HG03354 (cell line): ENCODE measurements at regions not wholly inside any gene's neighbourhood (a gene's known extent, or its start where the extent isn't known, plus 50 kb on each side); places are given as distances from the start of the nearest gene placed in this dataset.

Source experiments
- ATAC-seq: cut with Tn5 transposase; IDR thresholded peaks from one replicate; pipeline ENCODE4 v1.9.1; 2021; ENCODE audit warnings: mild to moderate bottlenecking; ENCODE audit not compliant: unreplicated experiment, poor library complexity, severe bottlenecking

DNA sequence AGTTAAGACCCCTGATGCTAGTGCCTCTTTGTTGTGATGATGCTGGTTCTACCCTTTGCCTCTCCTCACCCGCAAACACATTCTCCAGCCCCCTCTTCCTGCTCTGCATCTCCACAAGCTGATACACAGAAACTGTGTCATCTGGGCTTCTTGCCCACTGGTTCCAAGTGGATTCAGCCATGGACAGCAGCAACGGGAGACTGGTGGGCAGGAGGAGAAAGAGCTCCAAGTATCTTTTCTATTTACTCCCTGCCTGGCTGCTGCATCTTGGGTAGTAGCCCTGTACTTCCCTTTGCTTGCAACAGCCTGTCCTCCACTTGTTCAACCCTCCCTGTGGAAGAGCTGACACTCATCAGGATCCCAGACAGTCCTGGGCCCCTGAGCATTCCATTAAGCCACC is 655.1 kb upstream of the RAB6C start:
- ATAC-seq: no peak

DNA sequence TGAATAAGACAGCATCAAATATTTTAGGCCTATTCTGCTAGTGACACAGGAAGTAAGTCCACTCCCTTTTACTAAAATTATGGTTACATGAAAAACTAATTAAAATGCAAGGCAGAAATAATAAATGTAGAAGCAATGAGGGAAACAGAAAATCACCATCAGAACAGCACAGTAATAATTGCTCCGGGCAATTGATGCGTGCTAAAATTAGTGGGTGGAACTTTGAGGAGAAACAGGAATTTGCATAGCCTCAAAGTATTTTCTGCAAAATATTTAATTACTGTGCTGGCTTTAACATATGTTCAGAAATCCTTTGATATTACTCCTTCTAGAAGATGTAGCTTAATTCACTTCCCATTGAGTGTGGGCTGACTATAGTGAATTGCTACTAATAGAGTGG is 654.3 kb upstream of the RAB6C start:
- no peak for ATAC-seq

DNA sequence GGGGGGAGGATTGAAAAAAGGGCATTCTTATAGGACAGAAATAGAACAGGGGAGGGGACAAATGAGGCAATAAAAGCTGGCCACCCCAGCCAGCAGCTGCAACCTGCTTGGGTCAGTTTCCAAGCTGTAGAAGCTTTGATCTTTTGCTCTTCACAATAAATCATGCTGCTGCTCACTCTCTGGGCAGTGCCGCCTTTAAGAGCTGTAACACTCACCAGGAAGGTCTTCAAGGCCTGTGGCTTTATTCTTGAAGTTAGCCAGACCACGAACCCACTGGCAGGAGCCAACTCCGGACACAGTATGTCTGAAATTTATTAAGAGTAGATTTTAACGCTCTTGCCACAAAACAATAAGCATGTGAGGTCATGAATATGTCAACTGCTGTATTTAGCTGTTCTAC is 649.9 kb upstream of the RAB6C start:
- no peak for ATAC-seq

DNA sequence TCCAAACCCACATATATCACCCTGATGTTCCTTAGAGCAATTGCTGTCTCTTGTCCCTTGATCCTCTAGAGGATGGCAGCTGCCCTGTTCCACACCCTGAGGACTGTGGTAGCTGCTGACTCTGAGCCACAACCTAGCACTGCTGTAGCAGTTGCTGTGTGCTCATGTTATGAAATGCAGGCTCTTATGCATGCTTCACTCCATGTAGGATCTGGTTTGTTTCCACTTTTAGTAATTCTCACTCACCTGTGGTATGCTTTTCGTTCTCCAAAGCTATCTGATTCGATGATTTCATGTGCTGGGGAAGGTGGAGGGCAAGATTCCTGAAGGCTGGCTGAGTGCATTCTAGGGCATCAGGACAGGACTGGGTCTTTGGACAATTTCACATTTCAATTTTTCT is 649.0 kb upstream of the RAB6C start:
- no peak for ATAC-seq

DNA sequence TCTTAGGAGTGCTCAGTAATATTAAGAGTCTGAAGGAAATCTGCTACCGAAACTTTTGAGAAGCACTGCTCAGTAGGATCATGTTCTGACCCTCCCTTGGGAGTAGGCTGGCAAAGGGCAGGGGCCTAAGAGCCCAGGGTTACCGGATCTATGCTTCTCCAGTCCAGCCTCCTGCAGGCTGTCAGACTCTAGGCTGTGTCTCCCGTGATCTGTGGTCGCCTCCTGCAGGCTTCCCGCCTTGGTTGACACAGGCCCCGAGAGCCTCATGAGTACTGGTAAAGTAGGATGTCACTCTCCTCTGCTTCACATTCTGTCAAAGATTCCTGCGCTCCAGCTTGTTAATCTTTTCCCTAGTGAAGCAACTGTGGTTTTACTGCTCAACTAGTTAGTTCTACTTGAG is 647.8 kb upstream of the RAB6C start:
- no peak for ATAC-seq

DNA sequence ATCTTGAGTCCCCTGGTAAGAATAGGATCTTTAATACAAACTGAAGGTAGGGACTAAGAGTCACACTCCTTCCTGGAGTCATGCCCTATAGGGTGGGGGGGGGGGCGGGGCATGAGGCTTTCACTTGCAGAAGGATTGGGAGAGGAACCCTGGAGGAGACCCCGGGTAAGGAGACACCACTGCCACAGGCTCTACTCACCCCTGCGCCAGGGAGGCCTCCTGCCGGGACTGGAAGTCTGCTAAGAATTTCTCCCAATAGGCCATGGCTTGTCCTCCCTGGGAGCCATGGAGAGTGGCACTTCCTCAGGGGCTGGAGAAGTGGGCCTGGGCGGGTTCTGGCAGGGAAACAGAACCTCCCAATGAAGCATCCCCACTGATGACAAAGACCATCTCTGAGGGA is 645.3 kb upstream of the RAB6C start:
- no peak for ATAC-seq

DNA sequence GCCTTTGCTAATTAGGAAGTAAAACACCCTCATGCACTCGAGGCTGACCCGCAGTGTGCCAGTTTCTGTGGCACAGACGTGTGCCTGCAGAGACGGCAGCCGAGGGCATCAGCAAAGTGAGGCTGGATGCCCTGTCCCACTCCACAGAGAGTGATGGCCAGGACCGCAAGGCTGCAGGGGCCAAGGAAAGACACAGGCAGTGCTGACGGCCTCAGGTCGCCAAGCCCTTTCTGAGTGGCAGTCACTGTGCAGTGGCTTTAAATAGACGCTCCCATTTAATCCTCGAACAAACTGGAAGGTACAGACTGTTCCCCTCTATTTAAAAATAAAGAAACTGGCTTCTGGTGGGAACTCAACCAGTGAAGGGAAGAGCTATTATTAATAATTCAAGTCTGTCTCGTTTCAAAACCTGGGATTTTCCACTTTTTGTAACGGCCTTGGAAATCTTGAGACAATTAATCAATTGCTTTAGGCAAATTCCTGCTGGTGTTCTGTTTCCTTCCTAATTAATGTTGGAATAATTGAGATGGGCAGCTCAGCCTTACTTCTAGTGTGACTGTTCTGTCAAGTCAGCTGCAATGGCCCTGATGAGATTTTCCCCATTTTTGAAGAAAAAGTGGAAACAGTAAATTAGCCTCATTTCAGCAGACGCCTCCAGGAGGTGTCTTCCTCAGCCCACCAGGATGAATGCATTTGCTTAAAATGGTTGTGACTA is 644.6 kb upstream of the RAB6C start:
- no peak for ATAC-seq

DNA sequence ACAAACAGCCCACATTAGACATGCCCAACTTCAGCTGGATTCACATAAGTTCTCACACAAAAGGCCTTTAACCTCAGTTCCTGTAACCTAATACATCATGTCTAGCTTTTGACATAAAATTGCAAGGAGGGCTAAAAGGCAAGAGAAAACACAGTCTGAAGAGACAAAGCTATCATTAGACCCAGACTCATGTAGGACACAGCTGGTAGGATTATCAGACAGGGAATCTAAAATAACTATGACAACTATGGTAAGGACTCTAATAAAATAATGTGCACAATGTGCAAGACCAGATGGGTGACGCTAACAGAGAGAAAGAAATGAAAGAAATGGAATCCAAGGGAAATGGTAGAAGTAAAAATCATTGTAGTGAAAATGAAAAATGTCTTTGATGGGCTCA is 643.2 kb upstream of the RAB6C start:
- ATAC-seq: no peak

DNA sequence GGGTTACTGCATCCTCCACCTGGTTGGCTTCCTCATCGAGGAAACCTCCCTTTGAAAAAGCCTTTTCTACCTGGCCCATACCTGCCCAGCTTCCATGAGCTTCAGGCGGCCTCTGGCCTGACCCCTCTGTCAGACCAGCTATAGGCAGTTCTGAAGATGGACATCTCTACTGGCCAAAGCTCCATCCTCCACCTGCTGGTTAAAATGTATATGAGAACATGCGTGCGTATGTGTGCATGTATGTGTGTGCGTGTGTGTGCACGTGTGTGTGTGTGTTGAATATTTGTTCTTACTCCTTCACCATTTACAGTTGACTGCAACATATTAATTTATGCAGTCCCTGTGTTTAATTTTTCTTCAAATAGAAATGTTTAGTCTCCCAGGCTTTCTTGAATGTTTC is 642.4 kb upstream of the RAB6C start:
- no peak for ATAC-seq

DNA sequence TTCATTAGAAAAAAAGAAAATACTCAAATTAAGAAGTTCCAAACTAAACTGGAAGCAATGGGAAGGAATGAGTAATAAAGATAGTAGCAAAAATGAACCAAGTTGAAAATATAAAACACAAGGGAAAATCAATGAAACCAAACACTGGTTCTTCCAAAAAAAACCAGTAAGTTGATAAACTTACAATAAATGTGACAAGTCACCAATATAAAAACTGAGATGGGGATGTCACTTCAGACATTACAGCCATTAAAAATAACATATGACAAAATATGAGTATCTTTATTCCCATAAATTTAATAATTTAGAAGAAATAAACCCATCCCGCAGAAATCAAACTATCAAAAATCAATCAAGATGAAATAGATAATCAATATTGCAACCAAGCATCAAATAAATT is 633.9 kb upstream of the RAB6C start:
- ATAC-seq: no peak

DNA sequence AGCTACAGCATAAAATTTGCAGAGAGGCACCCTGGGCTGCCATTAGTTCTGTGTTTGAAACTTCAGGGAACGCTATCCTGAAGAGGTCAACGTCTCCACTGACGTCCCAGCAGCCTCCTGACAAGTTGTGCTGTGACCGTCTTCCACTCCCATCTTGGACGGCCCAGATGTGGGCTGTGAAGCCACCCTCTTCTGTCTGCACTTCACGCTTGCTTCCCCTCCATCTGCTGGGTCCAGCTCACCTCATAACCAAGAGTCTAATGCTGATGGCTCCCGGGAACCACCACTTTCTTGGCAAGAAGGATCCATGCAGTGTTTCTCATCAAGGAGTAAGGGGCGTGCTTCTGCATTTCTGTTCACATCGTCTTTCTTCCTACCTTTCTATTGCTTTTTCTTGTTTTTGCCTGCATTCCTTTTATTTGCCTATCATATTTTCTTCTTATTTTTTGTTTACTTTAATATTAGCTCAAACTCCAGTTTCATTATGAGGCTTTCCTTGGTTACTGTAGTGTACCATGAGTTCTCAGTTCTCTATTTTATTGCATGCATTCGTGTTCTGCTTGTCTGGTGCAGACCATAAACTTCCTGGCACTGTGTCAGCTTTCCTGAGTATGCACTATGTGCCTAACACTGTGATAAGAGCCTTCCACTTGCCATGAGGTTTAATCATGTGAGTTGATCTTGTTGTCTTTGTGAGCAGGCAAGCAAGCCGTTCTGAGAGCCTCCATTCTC is 631.8 kb upstream of the RAB6C start:
- ATAC-seq: peak; percentile 99

DNA sequence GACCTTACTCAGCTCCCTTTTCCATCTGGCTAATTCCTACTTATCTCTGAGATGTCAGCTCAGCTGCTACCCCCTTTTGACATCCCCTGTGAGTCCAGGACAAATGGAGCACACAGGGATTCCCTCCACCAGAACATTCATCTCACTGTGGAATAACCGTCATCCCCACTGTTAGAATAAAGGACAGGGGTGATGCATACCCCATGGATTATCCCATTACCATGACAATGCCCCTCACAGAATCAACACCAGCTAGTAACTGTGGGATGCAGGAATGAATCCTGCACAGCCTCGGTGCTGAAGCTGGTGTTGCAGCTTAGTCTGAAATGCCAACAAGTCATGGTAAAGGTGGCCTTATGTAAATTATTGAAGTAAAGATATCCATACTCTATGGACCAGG is 624.8 kb upstream of the RAB6C start:
- no peak for ATAC-seq

DNA sequence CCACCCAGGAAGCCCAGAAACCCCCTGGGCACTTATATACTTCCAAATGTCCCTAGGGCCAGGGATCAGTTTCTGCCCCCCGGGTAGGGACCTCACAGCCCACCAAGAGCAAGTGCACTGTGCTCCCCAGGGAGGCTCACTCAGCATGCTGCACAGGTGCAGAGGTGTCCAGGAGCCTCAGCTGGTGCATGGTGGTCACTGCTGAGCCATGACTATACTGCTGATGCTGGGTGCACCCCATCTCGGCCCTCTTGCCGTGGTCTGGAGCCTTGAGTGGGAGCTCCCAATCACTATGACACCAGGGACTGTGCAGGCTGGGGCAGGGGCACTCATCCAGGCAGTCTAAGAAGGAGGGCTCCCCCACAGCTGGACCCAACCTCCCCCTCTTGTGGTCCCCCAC is 617.8 kb upstream of the RAB6C start:
- ATAC-seq: no peak

DNA sequence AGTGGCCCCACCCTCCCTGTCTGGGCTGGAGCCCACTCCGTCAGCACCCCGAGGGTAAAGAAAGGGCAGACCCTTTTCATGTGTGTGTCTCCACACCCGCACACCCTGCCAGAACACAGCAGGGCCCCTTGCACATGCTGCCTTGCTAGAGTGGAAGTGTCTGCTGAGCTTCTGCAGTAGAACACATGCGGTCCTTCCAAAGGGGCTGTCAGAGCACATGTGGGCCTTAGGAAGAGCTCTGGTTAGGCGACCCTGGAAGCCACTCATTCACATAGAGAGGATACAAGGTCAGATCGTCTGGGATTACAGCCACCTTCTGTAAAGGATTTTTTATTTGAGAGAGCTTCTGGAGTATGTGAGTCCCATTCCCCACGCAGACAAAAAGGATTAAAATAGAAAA is 613.2 kb upstream of the RAB6C start:
- no peak for ATAC-seq

DNA sequence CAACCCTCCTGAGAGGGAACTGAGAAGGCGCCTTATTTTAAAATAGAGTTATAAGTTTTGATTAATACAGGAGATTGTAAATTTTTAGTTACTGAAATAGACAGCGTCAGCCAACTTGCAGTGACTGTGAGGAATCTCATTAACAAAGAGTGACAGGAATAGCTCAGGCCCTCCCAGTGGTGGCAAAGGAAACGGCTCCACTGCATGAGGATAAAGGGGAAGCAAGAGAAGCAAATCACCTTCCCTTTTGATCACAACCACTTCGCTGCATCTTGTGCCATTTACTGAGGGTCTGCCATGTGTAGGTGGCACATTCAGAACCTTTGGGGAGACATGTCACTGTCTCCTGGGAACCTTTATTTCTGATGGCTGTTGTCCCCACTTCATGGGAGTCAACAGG is 612.4 kb upstream of the RAB6C start:
- no peak for ATAC-seq

DNA sequence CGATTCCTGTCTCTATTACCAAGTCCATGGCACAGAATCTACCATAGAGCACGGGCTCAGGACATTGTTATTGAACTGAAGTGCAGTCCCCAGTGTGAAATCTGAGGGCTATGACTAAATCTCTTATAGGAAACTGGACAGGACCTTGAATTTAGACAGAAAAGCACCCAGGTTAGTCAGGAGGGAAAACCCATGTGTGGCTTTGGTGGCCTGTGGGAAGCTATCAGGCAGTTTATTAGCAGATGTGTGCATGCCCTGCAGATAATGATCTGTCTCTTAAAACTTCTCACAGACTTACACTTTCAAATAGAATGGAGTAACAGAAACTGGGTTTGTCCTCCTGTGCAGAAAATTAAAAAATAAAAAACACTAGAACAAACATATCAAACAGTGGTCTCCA is 610.0 kb upstream of the RAB6C start:
- ATAC-seq: peak; percentile 45

DNA sequence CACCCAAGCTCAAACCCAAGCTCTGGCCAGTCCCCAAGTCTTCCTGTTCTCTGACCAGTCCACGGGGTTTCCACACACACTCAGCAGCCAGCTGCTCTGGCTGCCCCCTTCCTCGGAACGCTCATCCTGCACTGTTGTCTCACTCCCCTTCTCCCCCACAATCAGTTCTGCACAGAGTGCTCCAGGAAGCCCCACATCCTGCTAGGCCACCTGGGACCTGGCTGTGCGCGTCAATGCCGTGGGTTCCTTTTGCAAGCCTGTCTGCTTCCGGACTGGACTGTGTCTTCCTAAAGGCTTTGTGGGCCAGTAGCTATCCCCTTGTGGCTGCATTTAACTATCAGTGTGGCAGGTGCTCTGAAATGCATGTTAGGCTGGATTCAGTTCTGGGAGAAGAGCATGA is 605.0 kb upstream of the RAB6C start:
- ATAC-seq: peak; percentile 39

DNA sequence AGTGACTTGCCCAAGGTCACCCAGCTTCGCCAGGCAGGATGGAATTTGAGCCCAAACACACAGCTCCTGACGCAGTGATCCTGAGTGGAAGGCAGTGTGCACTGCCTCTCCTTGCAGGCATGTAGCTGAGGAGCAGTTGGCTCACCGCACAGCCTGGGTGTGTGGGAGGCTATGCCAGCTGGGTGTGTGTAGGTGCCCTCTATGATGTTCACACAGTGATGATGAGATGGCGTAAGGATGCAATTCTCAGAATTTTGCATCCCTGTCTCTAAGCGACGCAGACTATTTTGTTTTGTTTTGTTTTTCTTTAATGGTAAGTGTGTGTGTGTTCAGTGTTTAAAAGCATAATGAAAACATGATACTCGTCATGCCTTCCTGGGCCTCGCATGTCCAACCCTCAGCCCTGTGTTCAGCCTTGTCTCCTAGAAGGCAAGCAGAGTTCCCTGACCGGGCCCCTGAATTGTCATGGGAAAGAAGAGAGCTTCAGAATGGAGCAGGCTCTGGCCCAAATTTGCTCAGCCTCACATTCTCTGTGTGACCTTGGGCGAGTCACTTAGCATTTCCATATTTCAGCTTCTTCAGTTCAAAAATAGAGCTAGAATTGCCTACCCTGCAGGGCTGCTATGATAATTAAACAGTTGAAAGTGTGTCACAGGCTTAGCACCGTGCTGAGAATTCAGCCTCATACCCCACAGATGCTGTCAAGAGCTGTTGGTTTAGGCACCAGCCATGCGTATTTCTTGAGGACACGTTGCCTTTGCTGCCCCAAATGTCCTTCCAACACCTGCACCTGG is 603.6 kb upstream of the RAB6C start:
- no peak for ATAC-seq

DNA sequence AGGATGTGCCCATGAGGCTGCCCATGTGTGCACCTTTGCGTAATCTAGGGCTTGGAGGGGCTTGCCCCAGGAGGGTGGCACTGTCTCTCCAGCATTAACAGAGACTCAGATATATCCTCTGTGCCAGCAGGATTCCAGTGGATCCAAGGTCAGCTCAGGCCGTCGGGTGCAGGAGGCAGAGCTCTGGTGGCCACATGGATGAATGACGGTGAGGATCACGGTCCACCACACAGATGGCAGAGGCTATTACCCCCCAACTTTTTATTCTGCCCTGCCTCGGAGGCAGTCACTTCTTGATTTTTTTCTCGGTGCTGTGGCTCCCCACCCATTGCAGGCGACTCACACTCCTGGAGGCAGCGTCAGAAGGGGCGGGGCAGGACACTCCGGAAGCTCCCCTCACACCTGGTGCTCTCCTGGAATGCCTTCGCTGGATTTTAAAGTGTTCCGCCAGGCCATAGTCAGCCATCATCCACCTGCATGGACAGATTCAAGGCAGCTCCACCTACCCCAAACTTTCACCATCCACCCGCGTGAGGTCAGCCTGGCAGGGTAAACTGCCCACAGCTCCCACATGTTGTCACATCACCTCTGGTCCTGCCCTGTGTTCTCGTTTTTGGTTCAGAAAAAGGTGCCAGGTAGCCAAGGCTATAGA is 602.9 kb upstream of the RAB6C start:
- ATAC-seq: no peak

DNA sequence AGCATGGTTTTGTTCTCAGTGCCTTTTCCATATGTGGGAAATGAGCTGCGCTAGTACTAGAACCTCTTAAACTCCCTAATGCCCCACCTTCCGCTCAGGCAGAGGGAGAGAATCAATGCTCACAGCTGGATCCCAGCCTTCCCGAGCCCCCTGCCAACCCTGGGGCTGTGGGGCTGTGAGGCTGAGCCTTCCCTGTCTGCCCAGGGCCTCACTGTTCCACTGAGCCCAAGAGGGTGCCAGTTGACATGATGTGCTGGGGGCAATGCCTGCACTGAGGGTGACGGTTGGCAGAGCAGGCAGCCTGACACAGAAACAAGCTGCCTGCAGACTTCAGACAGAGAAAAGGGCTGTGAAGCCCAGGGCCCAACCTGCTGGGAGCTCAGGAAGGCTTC is 602.4 kb upstream of the RAB6C start:
- no peak for ATAC-seq
